ENCODE measurements at regions not wholly inside any gene's neighbourhood (a gene's known extent, or its start where the extent isn't known, plus 50 kb on each side); places are given as distances from the start of the nearest gene placed in this dataset.
"Not testable (repeated sequence)": the region's sequence is repeated elsewhere in the genome, so short reads cannot be mapped to it uniquely, and the experiment has no call there.

GRCh38 chr2:145797692-145798091, 1277.8 kb upstream of the ZEB2 start:
- Histone ChIP-seq H3K27me3 (ENCODE audit: insufficient read depth, poor library complexity, severe bottlenecking) (no peaks in the 10 kb centered on the region), H3K27ac (replicated peaks) (no peak overlapping the region), H3K4me3 (replicated peaks; ENCODE audit: insufficient read depth, low read length) (no peak overlapping the region)
- TF ChIP-seq CTCF (IDR thresholded peaks at IDR 0.05; ENCODE audit: insufficient read depth, low read length) = no peak
- no peak for TF ChIP-seq REST (IDR thresholded peaks at IDR 0.05; ENCODE audit: insufficient replicate concordance, low read depth)
- TF ChIP-seq SPI1 (IDR thresholded peaks at IDR 0.05; ENCODE audit: borderline replicate concordance, low read depth) = no peak
- no peak for TF ChIP-seq POLR2AphosphoS5 (IDR thresholded peaks at IDR 0.05; ENCODE audit: low read depth)
- TF ChIP-seq GABPA (IDR thresholded peaks at IDR 0.05; ENCODE audit: low read depth) = no peak
- no peak for DNase-seq (ENCODE audit: low read depth in 1 of 2, low spot score in 1 of 2)

GRCh38 chr2:145792745-145793144, 1272.8 kb upstream of the ZEB2 start:
- Histone ChIP-seq H3K27ac (replicated peaks) (no peak overlapping the region), H3K27me3 (ENCODE audit: insufficient read depth, poor library complexity, severe bottlenecking) (no peaks in the 10 kb centered on the region), H3K4me3 (replicated peaks; ENCODE audit: insufficient read depth, low read length) (no peak overlapping the region)
- TF ChIP-seq POLR2AphosphoS5 (IDR thresholded peaks at IDR 0.05; ENCODE audit: low read depth) = no peak
- TF ChIP-seq REST (IDR thresholded peaks at IDR 0.05; ENCODE audit: insufficient replicate concordance, low read depth) = no peak
- DNase-seq (ENCODE audit: low read depth in 1 of 2, low spot score in 1 of 2) = no peak

- H3K4me3 ChIP-seq (replicated peaks; ENCODE audit: insufficient read depth, low read length) = no peak overlapping the region
- no peak for DNase-seq (ENCODE audit: low read depth in 1 of 2, low spot score in 1 of 2)
- no peak for TF ChIP-seq REST (IDR thresholded peaks at IDR 0.05; ENCODE audit: insufficient replicate concordance, low read depth)
- no peak for TF ChIP-seq SPI1 (IDR thresholded peaks at IDR 0.05; ENCODE audit: borderline replicate concordance, low read depth)
- TF ChIP-seq POLR2AphosphoS5 (IDR thresholded peaks at IDR 0.05; ENCODE audit: low read depth) = no peak
- no peak for TF ChIP-seq GABPA (IDR thresholded peaks at IDR 0.05; ENCODE audit: low read depth)
- no peak for TF ChIP-seq CTCF (IDR thresholded peaks at IDR 0.05; ENCODE audit: insufficient read depth, low read length)
- H3K27ac ChIP-seq (replicated peaks) = no peak overlapping the region
- H3K27me3 ChIP-seq (ENCODE audit: insufficient read depth, poor library complexity, severe bottlenecking) = no peaks in the 10 kb centered on the region
These were observed 1269.7 kb upstream of the ZEB2 start for GRCh38 chr2:145789636-145790035.

- not testable (repeated sequence) for DNase-seq (ENCODE audit: low read depth in 1 of 2, low spot score in 1 of 2); H3K27me3 ChIP-seq (ENCODE audit: insufficient read depth, poor library complexity, severe bottlenecking)
These were observed 1267.9 kb upstream of the ZEB2 start for GRCh38 chr2:145787597-145788361.

GRCh38 chr2:145782607-145783006, 1262.7 kb upstream of the ZEB2 start:
- not testable (repeated sequence) for DNase-seq (ENCODE audit: low read depth in 1 of 2, low spot score in 1 of 2); H3K27ac ChIP-seq (replicated peaks)

More at GRCh38 chr2:145787597-145788361, 1267.9 kb upstream of the ZEB2 start:
- not testable (repeated sequence) for H3K4me3 ChIP-seq (replicated peaks; ENCODE audit: insufficient read depth, low read length); H3K27ac ChIP-seq (replicated peaks)

More at GRCh38 chr2:145782607-145783006, 1262.7 kb upstream of the ZEB2 start:
- not testable (repeated sequence) for H3K4me3 ChIP-seq (replicated peaks; ENCODE audit: insufficient read depth, low read length); H3K27me3 ChIP-seq (ENCODE audit: insufficient read depth, poor library complexity, severe bottlenecking)

All from HL-60 (cell line).